HG03354 (cell line): ENCODE measurements at regions not wholly inside any gene's neighbourhood (a gene's known extent, or its start where the extent isn't known, plus 50 kb on each side); places are given as distances from the start of the nearest gene placed in this dataset.

ENCODE experiments used
- ATAC-seq: cut with Tn5 transposase; IDR thresholded peaks from one replicate; pipeline ENCODE4 v1.9.1; 2021; ENCODE audit warnings: mild to moderate bottlenecking; ENCODE audit not compliant: unreplicated experiment, poor library complexity, severe bottlenecking

GRCh38 chr14:65239938-65240296 is 137.6 kb upstream of the MAX start:
- no peak for ATAC-seq

DNA sequence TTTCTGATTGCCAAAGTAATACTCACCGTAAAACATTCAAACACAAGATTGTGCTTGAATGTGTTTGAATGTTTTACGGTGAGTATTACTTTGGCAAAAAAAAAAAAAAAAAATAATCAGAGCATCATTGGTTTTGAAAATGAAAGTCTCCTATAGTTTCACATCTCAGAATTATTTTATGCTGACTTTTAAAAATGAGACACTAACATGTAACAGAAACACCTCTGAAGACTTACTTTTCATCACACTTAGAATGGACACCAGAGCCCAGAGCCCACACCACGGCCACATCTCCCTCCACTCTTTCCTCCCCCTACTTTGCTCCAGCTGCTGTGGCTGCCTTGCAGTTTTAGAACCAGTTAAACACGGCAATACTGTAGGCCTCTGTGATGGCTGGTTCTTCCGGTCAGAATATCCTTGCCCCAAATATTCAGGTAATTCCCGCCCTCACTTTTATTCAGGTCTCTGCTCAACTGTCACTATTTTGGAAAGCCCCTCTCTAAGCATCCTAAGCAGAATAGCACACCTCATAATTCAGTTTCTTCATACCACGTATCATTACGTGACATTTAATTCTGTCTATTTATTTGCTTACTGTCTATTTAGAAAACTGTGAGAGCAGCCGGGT is 138.9 kb upstream of the MAX start:
- ATAC-seq = no peak

DNA sequence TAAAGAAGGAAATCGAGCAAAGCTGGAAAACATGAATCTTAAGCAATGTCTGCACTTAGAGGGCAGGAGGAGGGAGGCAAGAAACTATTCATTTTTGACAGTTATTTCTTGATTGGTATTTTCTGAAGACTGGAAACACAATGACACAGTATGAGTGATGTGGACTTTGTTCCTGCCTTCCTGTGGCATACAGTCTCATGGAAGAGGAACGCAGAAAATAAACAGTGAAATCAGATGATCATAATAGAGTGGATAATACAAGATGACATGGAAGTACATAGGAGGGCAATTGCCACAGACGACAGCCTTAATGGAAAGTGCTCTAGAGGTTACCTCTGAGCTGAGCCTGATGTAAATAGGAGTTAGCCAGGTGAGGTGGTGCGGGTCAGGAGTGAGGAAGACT is 140.4 kb upstream of the MAX start:
- no peak for ATAC-seq

DNA sequence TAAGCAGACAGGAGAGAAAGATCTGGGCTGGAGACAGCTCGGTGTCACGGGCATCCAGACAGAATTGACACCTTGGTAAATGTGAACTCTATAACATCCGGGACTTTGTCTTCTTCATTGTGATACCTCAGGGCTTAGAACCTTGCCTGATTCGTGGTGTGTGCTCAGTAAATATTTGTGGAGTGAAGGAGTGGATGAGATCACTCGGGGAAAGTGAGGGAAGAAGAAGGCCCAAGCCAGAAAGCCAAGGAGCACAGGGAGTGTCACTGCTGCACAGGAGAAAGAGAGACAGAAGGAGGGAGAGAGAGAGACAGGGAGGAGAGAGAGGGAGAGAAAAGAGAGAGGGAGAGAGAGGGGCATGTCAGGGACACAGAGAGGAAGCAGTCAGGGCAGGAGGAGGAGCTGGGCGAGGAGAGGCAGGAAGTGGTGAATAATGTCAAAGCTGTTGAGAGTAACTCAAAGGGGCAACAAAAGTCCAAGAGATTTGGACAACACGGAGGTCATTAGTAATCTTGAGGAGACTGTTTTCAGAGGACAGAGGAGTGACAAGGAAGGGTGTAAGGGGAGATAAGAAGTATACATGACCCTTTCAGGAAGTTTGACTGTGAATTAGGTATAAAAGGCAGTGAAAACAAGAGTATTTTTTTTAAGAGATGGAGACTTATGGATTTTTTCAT is 141.6 kb upstream of the MAX start:
- no peak for ATAC-seq

GRCh38 chr14:65249471-65250161 is 147.3 kb upstream of the MAX start:
- ATAC-seq = no peak

GRCh38 chr14:65250162-65250495 is 147.8 kb upstream of the MAX start:
- ATAC-seq = no peak

- no peak for ATAC-seq
Measured at GRCh38 chr14:65251213-65251612, 148.9 kb upstream of the MAX start.

- no peak for ATAC-seq
Measured at GRCh38 chr14:65252482-65253255, 150.4 kb upstream of the MAX start.

DNA sequence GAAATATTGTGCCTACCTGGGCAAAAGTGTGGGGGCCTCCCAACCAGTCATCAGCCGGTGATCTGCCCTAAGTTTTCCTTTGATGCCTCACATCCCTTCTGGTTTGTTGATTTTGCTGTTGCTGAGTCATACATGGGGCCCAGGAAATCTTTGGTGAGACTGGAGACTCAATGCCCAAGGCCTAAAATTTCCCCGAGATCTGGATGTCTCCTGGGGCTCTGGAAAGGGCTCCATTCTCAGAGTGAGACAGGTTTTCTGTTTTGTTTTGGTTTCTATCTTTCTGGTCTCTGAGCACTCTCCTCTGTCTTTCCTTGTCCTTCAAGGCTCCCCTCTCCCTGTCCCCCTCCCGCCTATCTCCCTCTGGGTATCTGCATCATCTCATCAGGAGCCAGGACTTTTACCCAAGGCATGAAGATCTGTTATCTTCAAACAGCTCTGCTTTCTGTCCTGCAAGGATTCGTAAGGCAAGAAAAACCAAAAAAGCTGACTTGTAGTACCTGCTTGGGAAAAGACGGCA is 152.8 kb upstream of the MAX start:
- no peak for ATAC-seq

DNA sequence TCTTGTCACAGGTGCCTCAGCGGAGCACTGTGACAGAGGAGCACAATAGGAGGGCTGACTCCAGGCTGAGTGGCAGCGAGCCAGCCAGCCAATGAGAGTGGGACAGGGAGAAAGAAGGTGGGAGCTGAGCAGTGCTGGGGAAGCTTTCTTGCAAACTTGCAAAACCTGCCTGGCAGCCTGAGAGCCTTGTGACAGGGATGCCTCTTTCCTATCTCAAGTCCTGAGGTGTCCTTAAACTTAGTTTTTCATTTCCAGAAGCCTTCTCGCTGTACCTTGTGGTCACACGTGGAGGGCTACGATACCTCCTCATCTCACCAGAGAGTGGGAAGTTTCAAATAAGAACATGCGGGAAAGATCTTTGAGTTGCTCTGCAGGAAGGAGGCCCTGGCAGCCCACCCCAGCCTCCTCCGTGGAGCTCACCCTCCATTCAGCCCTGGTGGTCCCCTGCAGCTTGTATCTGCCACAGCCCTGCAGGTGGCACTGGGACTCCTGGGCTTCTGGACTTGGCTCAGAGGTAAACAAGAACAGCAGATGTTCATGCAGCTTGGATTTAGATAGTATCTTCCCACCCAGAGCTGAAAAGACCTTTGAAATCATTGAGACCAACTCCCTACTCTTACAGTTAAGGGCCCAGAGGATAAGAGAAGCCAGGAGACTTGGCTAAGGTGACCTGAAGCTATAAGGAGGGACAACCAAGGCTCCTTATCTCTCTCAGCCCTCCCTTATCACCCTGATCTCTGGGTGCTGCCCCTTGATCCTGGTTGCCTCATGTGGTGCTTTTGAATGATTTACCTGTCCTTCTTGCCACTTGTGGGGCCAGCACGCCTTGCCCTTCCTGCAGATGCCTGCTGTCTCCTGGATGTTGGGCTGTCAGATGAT is 153.5 kb upstream of the MAX start:
- no peak for ATAC-seq

GRCh38 chr14:65256714-65257113 is 154.4 kb upstream of the MAX start:
- ATAC-seq = no peak

- ATAC-seq = no peak
Measured at GRCh38 chr14:65257425-65257824, 155.1 kb upstream of the FUT8 start.

DNA sequence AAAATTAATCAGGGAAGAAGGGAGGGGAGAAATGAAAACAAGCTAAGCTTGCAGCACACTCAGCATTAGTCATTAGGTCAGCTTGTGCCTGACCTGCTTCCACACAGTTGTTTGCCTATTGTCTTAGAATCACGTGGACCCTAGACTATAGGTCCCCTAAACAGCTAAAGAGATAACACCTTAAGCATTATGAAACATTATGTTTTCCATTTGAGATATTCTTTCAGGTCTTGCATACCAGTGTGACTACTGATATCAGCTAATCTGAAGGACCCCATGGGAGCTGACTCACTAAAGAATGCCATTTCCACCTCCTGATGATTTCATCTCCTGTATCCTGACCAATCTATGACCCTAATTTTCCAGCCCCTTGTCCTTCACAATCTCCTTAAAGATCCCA is 154.1 kb upstream of the FUT8 start:
- ATAC-seq = no peak

DNA sequence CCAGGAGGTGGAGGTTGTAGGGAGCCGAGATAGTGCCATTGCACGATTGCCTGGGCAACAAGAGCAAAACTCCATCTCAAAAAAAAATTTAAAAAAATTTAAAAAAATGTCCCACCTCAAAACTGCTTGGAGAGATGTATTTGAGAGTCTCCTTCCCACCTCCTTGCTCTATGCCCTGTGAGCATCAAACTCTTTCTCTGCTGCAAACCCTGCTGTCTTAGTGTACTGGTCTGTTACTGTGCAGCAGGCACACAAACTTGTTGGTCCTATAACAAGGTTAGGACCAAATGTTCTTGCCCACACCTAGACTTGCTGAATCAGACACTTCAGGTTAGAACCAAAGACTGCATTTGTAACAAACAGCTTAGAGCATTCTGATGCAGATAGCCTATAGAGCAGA is 153.5 kb upstream of the FUT8 start:
- ATAC-seq = no peak

DNA sequence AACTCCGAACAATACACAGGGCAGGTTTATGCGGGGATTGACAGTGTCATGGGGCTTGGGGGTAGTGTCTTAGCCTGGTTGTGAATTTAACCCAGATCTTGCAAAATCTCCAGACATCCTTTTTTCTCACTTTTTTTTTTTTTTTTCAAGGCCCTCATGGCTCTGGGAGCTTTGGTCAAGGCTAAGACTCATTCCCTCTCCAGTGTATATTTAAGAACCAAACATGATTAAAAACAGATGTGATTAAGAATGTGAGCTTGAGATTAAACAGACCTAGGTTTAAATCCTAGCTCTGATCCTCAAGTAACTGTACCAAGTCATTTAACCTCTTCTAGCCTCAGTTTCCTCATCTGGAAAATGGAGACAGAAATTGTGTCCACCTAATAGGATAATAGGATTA is 151.7 kb upstream of the FUT8 start:
- ATAC-seq = no peak

DNA sequence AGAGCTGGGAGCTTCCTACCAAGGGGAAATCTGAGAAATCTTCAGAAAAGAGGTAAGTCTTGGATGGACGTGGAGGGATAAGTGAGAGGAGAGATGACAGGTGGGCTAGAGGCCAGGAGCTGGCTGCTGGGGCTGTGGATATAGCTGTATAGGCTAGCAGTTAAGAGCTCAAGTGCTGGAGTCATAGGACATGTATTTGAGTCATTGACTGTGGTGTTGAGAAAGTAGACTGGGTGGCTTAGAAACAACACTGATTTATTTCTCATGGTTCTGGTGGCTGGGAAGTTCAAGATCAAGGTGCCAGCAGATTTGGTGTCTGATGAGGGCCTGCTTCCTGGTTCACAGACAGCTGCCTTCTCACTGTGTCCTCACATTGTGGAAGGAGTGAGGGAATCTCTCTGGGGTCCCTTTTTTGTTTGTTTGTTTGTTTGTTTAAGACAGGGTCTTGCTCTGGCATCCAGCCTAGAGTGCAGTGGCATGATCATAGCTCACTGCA is 151.1 kb upstream of the FUT8 start:
- ATAC-seq = no peak

DNA sequence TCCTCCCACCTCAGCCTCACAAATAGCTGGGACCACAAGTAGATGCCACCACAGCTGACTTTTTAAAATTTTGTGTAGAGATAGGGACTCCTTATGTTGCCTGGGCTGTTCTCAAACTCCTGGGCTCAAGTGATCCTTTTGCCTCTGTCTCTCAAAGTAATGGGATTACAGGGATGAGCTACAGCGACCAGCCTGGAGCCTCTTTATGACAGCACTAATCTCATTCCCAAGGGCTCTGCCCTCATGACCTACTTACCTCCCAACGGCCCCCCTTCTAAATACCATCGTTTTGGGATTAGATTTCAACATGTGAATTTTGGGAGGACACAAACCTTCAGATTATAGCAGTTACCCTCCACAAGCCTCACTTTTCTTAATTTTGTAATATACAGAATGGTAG is 150.6 kb upstream of the FUT8 start:
- ATAC-seq = no peak

- ATAC-seq = no peak
Measured at GRCh38 chr14:65263177-65263788, 149.2 kb upstream of the FUT8 start.

DNA sequence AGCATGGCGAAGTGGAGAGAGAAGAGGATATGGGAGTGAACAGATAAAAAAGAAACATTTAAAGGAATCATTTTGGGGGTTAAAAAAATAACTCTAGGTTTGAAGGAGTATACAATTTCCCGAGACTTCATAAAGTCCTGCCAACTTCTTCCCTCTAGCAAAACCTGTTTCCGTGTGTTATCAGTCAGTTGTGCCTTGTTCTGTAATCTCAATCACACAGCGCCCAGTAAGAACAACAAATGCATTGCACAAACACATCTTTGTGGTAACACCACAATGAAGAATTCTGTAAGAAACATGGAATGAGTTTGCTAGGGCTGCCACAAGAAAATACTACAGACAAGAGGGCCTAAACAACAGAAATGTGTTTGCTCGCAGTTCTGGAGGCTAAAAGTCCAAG is 144.7 kb upstream of the FUT8 start:
- ATAC-seq = no peak
